ENCODE measurements at regions not wholly inside any gene's neighbourhood (a gene's known extent, or its start where the extent isn't known, plus 50 kb on each side); places are given as distances from the start of the nearest gene placed in this dataset.

DNA sequence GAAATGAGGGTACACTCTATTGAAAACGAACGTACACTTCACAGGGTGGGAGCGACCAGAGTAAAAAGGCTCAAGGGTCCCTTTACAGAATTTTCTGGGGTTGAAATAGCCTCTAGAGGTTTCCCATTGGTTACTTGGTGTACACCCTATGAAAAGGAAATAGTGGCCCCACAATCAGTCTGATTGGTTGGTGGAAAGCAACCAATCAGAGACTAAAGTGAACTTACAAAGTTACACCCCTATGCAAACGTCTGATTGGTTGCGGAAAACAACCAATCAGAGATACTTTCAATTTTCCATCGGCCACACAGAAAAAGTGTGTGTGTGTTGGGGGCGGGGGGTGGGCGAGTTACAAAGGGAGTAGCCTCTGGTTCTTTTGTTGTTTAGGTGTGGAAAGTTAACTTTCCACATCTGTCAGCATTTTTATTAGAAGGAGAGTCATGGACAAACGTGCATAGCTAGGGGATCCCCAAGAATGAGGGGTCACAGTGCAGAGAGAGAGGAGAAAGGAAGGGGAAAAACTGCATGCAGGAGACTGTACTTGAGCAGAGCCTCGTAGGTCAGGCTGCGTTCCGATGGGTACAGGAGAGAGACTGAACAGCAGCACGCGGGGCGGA is 1152.1 kb downstream of the TBC1D22A start:
- no peak overlapping the region for H3K18ac ChIP-seq (ENCODE audit: low read depth, low read length)
- TF ChIP-seq CEBPB (IDR thresholded peaks at IDR 0.05; ENCODE audit: low read depth, low read length), result no peak
- TF ChIP-seq MAFK (IDR thresholded peaks at IDR 0.05; ENCODE audit: low read depth, low read length), result peak; percentile 61; the same call in 1 of the 2 replicates
- BruUV-seq (replicated peaks), result no TSS peak
- no peak overlapping the region for H3K27ac ChIP-seq (ENCODE audit: insufficient read depth, low read length)
- dilution Hi-C loops (cut with HindIII; ENCODE audit: low sequenced_read_pairs, unreplicated experiment) (no loop called here), in situ Hi-C loops (cut with MboI; ENCODE audit: low sequenced_read_pairs) (no loop called here), intact Hi-C loops (cut with micrococcal nuclease) (no loop called here)
- H4K20me1 ChIP-seq (ENCODE audit: insufficient read depth, low read length), result no peaks in the 10 kb centered on the region
- H3K4me2 ChIP-seq (ENCODE audit: low read depth, low read length), result no peak overlapping the region
- H4K8ac ChIP-seq (ENCODE audit: low read depth in 2 of 2, low read length in 2 of 2), result no peak overlapping the region
- H4K91ac ChIP-seq (ENCODE audit: insufficient read depth, low read depth, low read length), result no peak overlapping the region
- H3K56ac ChIP-seq (ENCODE audit: extremely low read depth, insufficient read depth, low read length), result no peak overlapping the region
- no peak overlapping the region for H3K14ac ChIP-seq (replicated peaks; ENCODE audit: low read depth, low read length)
- no peak overlapping the region for H3K23ac ChIP-seq (ENCODE audit: low read depth, low read length)
- no peaks in the 10 kb centered on the region for H3K79me1 ChIP-seq (ENCODE audit: low read depth in 1 of 2, low read length in 2 of 2)
- CTCF ChIA-PET, result no interaction called here
- no peak overlapping the region for H4K5ac ChIP-seq (ENCODE audit: low read depth, low read length)
- H2AFZ ChIP-seq (replicated peaks; ENCODE audit: low read length, poor library complexity), result no peak overlapping the region
- POLR2A ChIA-PET (ENCODE audit: unreplicated experiment), result no interaction called here
- H3K4me1 ChIP-seq (ENCODE audit: control insufficient read depth, insufficient read depth, low read length), result no peaks in the 10 kb centered on the region
- no peak overlapping the region for H3K9ac ChIP-seq (ENCODE audit: low read depth, low read length)
- no peak overlapping the region for H2BK15ac ChIP-seq (ENCODE audit: low read depth, low read length)
- H3K4me3 ChIP-seq (ENCODE audit: insufficient read depth, low read depth, low read length), result no peak overlapping the region
- H2AK5ac ChIP-seq (ENCODE audit: low read depth, low read length), result no peak overlapping the region
- H2AK9ac ChIP-seq (replicated peaks; ENCODE audit: low read depth, low read length, poor library complexity), result peak overlapping the region; percentile 42
- ATAC-seq (ENCODE audit: low read depth), result no peak
- H3K9me3 ChIP-seq (ENCODE audit: control insufficient read depth, insufficient read depth, low read length), result peaks cover 31% of the 10 kb centered on the region
- no peaks in the 10 kb centered on the region for H3K36me3 ChIP-seq (ENCODE audit: control insufficient read depth, insufficient read depth, low read length)
- no peaks in the 10 kb centered on the region for H3K9me1 ChIP-seq (ENCODE audit: insufficient read depth, low read length)
- no peak overlapping the region for H3K4ac ChIP-seq (ENCODE audit: low read depth, low read length)
- WGBS, 2 experiments (ENCODE audit: extremely low coverage in 2 of 2, insufficient read length in 1 of 2), result 81% methylated on average over 6 of the region's 15 CpGs; no CpG with 5 or more reads in 1 of the 2 experiments
- no peak overlapping the region for H2BK5ac ChIP-seq (ENCODE audit: low read depth, low read length, poor library complexity, severe bottlenecking)
- H2BK120ac ChIP-seq (ENCODE audit: low read depth, low read length), result no peak overlapping the region
- H3K27me3 ChIP-seq (ENCODE audit: control insufficient read depth, insufficient read depth, low read length), result no peaks in the 10 kb centered on the region
- DNase-seq, result no peak
- no peak overlapping the region for H2BK20ac ChIP-seq (ENCODE audit: low read depth, low read length)

Data from IMR-90 (cell line).